Fibroblast of lung (primary cell): ENCODE measurements at regions not wholly inside any gene's neighbourhood (a gene's known extent, or its start where the extent isn't known, plus 50 kb on each side); places are given as distances from the start of the nearest gene placed in this dataset.
"Not testable (repeated sequence)": the region's sequence is repeated elsewhere in the genome, so short reads cannot be mapped to it uniquely, and the experiment has no call there.

Experiments used
- DNase-seq, 2 donors: peaks; one replicate each; pipeline versions ENCODE4 v3.0.0 to v3.0.0-alpha.2; 2010; ENCODE audit warnings: low read depth in 2 of 2
- H2AFZ ChIP-seq: 2 replicates; pipeline ENCODE4 v1.5.1; 2012; ENCODE audit warnings: low read length, control low read depth, inconsistent platforms
- H3K27ac ChIP-seq: 2 replicates; pipeline ENCODE4 v1.5.1; 2011; ENCODE audit warnings: low read length, control low read depth; ENCODE audit not compliant: insufficient read depth
- H3K27me3 ChIP-seq: 2 replicates; pipeline ENCODE4 v1.5.1; 2011; ENCODE audit warnings: mild to moderate bottlenecking, low read length; ENCODE audit not compliant: control insufficient read depth, insufficient read depth
- H3K36me3 ChIP-seq: 2 replicates; pipeline ENCODE4 v1.5.1; 2011; ENCODE audit warnings: low read length; ENCODE audit not compliant: control insufficient read depth, insufficient read depth
- H3K4me1 ChIP-seq: 2 replicates; pipeline ENCODE4 v1.5.1; 2011; ENCODE audit warnings: low read length; ENCODE audit not compliant: control insufficient read depth, insufficient read depth; ENCODE audit errors: extremely low read depth
- H3K4me2 ChIP-seq: 2 replicates; pipeline ENCODE4 v1.5.1; 2011; ENCODE audit warnings: low read length, control low read depth; ENCODE audit not compliant: insufficient read depth; ENCODE audit errors: extremely low read depth
- H3K4me3 ChIP-seq, 4 experiments: fragments of 200-600 bp in 1 of 4; sonication (generic) in 1 of 4; replicated peaks in 1 of 4; 2 replicates each; pipeline ENCODE4 v1.5.1; 2011 to 2016; ENCODE audit warnings: low read length in 4 of 4, low read depth in 3 of 4, mild to moderate bottlenecking in 3 of 4, control low read depth in 2 of 4, inconsistent platforms in 1 of 4, mixed read lengths in 1 of 4; ENCODE audit not compliant: insufficient read depth in 1 of 4; ENCODE audit errors: control extremely low read depth in 1 of 4
- H3K79me2 ChIP-seq: 2 replicates; pipeline ENCODE4 v1.5.1; 2012; ENCODE audit warnings: mild to moderate bottlenecking, low read length, inconsistent platforms; ENCODE audit not compliant: control insufficient read depth, insufficient read depth
- H3K9ac ChIP-seq: 2 replicates; pipeline ENCODE4 v1.5.1; 2011; ENCODE audit warnings: mild to moderate bottlenecking, low read length, control low read depth; ENCODE audit not compliant: insufficient read depth
- H3K9me3 ChIP-seq: 2 replicates; pipeline ENCODE4 v1.5.1; 2012; ENCODE audit warnings: low read depth, low read length; ENCODE audit not compliant: control insufficient read depth, insufficient read depth
- H4K20me1 ChIP-seq: 2 replicates; pipeline ENCODE4 v1.5.1; 2011; ENCODE audit warnings: low read length; ENCODE audit not compliant: control insufficient read depth, insufficient read depth; ENCODE audit errors: extremely low read depth
- CTCF ChIP-seq, 2 donors: IDR thresholded peaks in 1 of 2; conservative IDR thresholded peaks in 1 of 2; 1 replicate in 1 of 2; 2 replicates in 1 of 2; pipeline ENCODE4 v1.5.1; 2011 to 2012; ENCODE audit warnings: low read length in 2 of 2, control low read depth in 1 of 2, inconsistent platforms in 1 of 2, low read depth in 1 of 2, mild to moderate bottlenecking in 1 of 2
- EZH2 ChIP-seq: IDR thresholded peaks from 2 replicates; pipeline ENCODE4 v1.5.1; 2012; ENCODE audit warnings: low read length, control low read depth, mild to moderate bottlenecking; ENCODE audit errors: missing control alignments

DNA sequence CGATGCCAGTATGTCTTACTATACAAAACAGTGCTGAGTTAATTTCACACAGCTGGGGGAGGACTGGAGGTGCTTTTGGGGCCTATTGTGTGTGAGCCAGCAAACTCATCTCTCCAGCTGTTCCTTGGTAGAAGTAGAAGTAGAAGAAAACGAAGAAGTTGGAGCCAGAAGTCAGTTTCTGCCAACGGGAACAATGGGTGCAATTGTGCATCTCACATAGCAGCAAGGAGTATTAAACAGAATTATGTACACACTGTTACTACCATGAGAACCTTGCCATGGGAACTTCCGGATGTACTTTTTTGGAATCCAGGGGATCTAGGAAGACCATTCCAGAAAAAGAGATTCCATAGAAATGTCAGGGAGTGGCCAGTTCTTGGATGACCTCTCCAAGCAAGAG lies 88.6 kb downstream of the VCPKMT start:
- TF ChIP-seq EZH2, result no peak
- TF ChIP-seq CTCF (conservative IDR thresholded peaks at IDR 0.05 in 1 of 2, IDR thresholded peaks at IDR 0.05 in 1 of 2; ENCODE audit: low read depth in 1 of 2, low read length in 2 of 2), result no peak
- H3K4me1 ChIP-seq, result peaks cover 4% of the 10 kb centered on the region
- no peak overlapping the region for H3K9ac ChIP-seq
- no peaks in the 10 kb centered on the region for H4K20me1 ChIP-seq
- peaks cover 2% of the 10 kb centered on the region for H3K9me3 ChIP-seq
- no peak for DNase-seq
- no peak overlapping the region for H3K4me3 ChIP-seq
- no peaks in the 10 kb centered on the region for H3K79me2 ChIP-seq
- H3K27ac ChIP-seq, result no peak overlapping the region
- no peaks in the 10 kb centered on the region for H3K36me3 ChIP-seq
- no peaks in the 10 kb centered on the region for H3K27me3 ChIP-seq
- H3K4me2 ChIP-seq, result no peak overlapping the region
- no peak overlapping the region for H2AFZ ChIP-seq

DNA sequence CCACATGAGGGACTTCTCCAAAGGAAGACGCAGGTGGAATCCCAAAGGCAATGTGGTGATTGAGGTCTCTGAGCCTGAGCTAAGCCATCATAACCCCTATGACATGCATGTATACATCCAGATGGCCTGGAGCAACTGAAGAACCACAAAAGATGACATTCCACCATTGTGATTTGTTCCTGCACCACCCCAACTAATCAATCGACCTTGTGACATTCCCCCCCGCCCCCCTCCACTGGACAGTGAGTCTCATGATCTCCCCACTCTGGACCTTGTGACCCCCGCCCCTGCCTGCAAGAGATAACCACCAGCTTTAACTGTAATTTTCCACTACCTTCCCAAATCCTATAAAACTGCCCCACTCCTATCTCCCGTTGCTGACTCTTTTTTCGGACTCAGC lies 87.9 kb downstream of the VCPKMT start:
- no peak overlapping the region for H3K4me3 ChIP-seq
- DNase-seq, result no peak
- H4K20me1 ChIP-seq, result no peaks in the 10 kb centered on the region
- H2AFZ ChIP-seq, result no peak overlapping the region
- H3K4me2 ChIP-seq, result no peak overlapping the region
- no peaks in the 10 kb centered on the region for H3K36me3 ChIP-seq
- H3K27me3 ChIP-seq, result no peaks in the 10 kb centered on the region
- peaks cover 4% of the 10 kb centered on the region for H3K4me1 ChIP-seq
- no peak overlapping the region for H3K9ac ChIP-seq
- H3K79me2 ChIP-seq, result no peaks in the 10 kb centered on the region
- H3K27ac ChIP-seq, result no peak overlapping the region
- TF ChIP-seq EZH2 (no peak), CTCF (conservative IDR thresholded peaks at IDR 0.05 in 1 of 2, IDR thresholded peaks at IDR 0.05 in 1 of 2; ENCODE audit: low read depth in 1 of 2, low read length in 2 of 2) (no peak)
- H3K9me3 ChIP-seq, result peaks cover 2% of the 10 kb centered on the region

DNA sequence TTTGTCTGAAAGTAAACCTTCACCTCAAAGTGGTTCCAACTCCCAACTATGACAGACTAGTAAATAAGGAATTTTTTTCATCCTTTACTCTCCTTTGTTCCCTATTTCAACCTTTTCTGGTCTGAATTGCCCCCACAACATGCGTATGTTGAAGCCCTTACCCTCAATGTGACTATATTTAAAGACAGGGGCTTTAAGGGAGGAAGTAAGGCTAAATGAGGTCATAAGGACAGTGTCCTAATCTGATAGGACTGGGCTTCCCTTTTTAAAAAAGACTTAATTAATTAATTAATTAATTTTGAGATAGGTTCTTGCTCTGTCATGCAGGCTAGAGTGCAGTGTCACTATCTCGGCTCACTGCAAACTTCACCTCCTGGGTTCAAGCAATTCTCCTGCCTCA lies 86.3 kb downstream of the VCPKMT start:
- Histone ChIP-seq H3K9me3 (peaks cover 2% of the 10 kb centered on the region), H2AFZ (no peak overlapping the region), H3K9ac (no peak overlapping the region), H3K79me2 (no peaks in the 10 kb centered on the region), H3K4me2 (no peak overlapping the region), H3K4me3 (no peak overlapping the region), H3K27me3 (no peaks in the 10 kb centered on the region), H3K4me1 (no peaks in the 10 kb centered on the region), H3K36me3 (no peaks in the 10 kb centered on the region), H4K20me1 (no peaks in the 10 kb centered on the region), H3K27ac (no peak overlapping the region)
- DNase-seq, result no peak
- no peak for TF ChIP-seq EZH2
- no peak for TF ChIP-seq CTCF (conservative IDR thresholded peaks at IDR 0.05 in 1 of 2, IDR thresholded peaks at IDR 0.05 in 1 of 2; ENCODE audit: low read depth in 1 of 2, low read length in 2 of 2)

DNA sequence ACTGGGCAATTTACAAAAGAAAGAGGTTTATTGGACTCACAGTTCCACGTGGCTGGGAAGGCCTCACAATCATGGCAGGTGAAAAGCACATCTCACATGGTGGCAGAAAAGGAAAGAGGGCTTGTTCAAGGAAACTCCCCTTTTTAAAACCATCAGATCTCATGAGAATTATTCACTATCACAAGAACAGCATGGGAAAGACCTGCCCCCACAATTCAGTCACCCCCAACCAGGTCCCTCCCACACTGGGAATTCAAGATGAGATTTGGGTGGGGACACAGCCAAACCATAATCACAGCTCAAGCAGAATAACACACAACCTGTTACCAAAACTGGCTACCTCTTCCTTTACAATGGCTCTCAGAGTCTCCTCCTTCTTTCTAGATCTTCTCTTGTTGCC lies 85.5 kb downstream of the VCPKMT start:
- H3K27ac ChIP-seq, result not testable (repeated sequence)

More for the DNA sequence above, 85.5 kb downstream of the VCPKMT start:
- H3K27me3 ChIP-seq, H3K9ac ChIP-seq, H3K36me3 ChIP-seq, H2AFZ ChIP-seq, H3K4me2 ChIP-seq, H3K4me1 ChIP-seq, H4K20me1 ChIP-seq, H3K9me3 ChIP-seq, H3K79me2 ChIP-seq, H3K4me3 ChIP-seq, DNase-seq: not testable (repeated sequence)
